SU-DHL-6 (cell line): ENCODE measurements at regions not wholly inside any gene's neighbourhood (a gene's known extent, or its start where the extent isn't known, plus 50 kb on each side); places are given as distances from the start of the nearest gene placed in this dataset.

ENCODE experiments used
- H2AFZ ChIP-seq: fragments of 200-600 bp; sonication (generic); 2 replicates; pipeline ENCODE4 v1.6.1; 2014; ENCODE audit warnings: low read depth, mild to moderate bottlenecking, moderate library complexity, mixed read lengths, antibody characterized with exemption, low read length; ENCODE audit not compliant: severe bottlenecking
- H3F3A ChIP-seq: fragments of 200-600 bp; shearing (Covaris generic); 2 replicates; pipeline ENCODE4 v1.6.0; 2016; ENCODE audit warnings: antibody characterized with exemption, mild to moderate bottlenecking; ENCODE audit not compliant: insufficient read depth
- H3K27ac ChIP-seq: fragments of 200-600 bp; sonication (generic); 2 replicates; pipeline ENCODE4 v1.5.1; 2016; ENCODE audit warnings: low read depth, mild to moderate bottlenecking, low read length, moderate library complexity, mixed read lengths
- H3K27me3 ChIP-seq: fragments of 200-600 bp; sonication (generic), shearing (Covaris generic); 2 replicates; pipeline ENCODE4 v1.6.0; 2014; ENCODE audit warnings: mild to moderate bottlenecking, low read length
- H3K36me3 ChIP-seq: fragments of 200-600 bp; sonication (generic); 2 replicates; pipeline ENCODE4 v1.6.1; 2014; ENCODE audit warnings: mild to moderate bottlenecking, low read length, mixed read lengths
- H3K4me2 ChIP-seq: fragments of 300-600, 200-600 bp; shearing (Covaris generic), sonication (generic); 2 replicates; pipeline ENCODE4 v1.6.0; 2014; ENCODE audit warnings: low read length, low read depth, mild to moderate bottlenecking; ENCODE audit not compliant: poor library complexity, severe bottlenecking
- H3K4me3 ChIP-seq: fragments of 200-600 bp; sonication (generic); 2 replicates; pipeline ENCODE4 v1.5.1; 2014; ENCODE audit warnings: antibody characterized with exemption, low read length, mild to moderate bottlenecking, mixed read lengths; ENCODE audit not compliant: insufficient read depth, poor library complexity, severe bottlenecking
- H3K79me2 ChIP-seq: fragments of 200-600 bp; sonication (generic); 2 replicates; pipeline ENCODE4 v1.6.1; 2014; ENCODE audit warnings: mild to moderate bottlenecking, low read length, moderate library complexity; ENCODE audit not compliant: insufficient read depth
- H3K9ac ChIP-seq: fragments of 200-600 bp; sonication (generic); 2 replicates; pipeline ENCODE4 v1.7.0; 2014; ENCODE audit warnings: mild to moderate bottlenecking, low read length
- H3K9me2 ChIP-seq: fragments of 200-600 bp; sonication (generic); replicated peaks from 2 replicates; pipeline ENCODE4 v1.6.1; 2014; ENCODE audit warnings: low read length; ENCODE audit not compliant: insufficient read depth
- H3K9me3 ChIP-seq: fragments of 200-600 bp; sonication (generic); 2 replicates; pipeline ENCODE4 v1.6.1; 2014; ENCODE audit warnings: low read length, mixed read lengths; ENCODE audit not compliant: insufficient read depth
- H4K20me1 ChIP-seq: fragments of 200-600 bp; sonication (generic); 2 replicates; pipeline ENCODE4 v1.6.1; 2014; ENCODE audit warnings: low read depth, mild to moderate bottlenecking, antibody characterized with exemption, low read length, moderate library complexity, mixed read lengths
- EZH2phosphoT487 ChIP-seq: fragments of 200-600 bp; sonication (generic), shearing (Covaris generic); conservative IDR thresholded peaks from 2 replicates; pipeline ENCODE4 v1.6.1; 2018; ENCODE audit warnings: mild to moderate bottlenecking, antibody characterized with exemption, low read length, moderate library complexity, mixed read lengths
- TF ChIP-seq, protein P1 (sequence below): fragments of 200-600 bp; sonication (generic); IDR thresholded peaks from one replicate; pipeline ENCODE4 v1.5.1; 2017; ENCODE audit warnings: antibody characterized with exemption, mild to moderate bottlenecking, low read length, moderate library complexity; ENCODE audit not compliant: insufficient read depth, poor library complexity, severe bottlenecking

DNA sequence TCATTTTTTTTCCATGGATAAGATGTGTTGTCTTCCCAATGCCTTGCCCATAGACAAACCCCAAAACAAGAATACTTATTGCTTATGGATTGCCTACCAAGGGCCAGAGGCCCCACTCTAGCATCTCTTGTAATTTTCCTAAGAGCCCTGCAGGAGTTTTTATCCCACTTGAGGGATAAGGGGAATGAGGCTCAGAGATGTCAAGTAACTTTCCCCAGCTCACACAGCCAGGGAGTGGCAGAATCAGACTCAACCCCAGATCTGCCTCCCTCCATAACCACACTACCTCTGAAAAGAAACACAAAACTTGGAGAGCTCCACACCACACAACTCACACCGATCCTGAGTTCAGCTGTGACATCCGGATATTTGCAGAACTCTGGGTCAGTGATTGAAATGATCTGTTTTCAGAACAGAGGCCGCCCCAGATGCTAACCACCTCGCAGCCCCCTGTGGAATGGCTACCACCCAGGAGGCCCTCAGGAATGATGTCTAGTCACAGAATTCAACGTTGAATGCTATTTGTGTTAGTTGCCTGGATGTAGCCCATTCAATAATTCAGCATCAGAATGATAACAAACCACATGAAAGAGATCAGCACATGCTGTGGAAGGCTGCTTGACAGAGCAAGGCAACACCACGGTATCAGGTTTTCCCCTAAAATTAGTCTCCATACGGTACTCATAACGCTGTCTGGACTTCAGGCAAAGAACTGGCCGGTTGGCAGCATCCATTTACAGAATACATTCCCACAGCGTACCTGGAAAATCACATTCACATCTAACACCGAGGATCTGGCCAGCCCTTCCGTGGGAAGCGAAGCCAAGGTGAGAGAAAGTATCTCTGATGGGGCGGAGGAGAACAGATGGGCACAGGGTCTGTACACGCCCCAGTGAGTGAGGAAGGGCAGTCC is 231.9 kb downstream of the TOMM20 start:
- H3K27me3 ChIP-seq, result no peaks in the 10 kb centered on the region
- no peaks in the 10 kb centered on the region for H3K79me2 ChIP-seq
- no peaks in the 10 kb centered on the region for H3K9me2 ChIP-seq
- no peaks in the 10 kb centered on the region for H3F3A ChIP-seq
- H3K9ac ChIP-seq, result no peak overlapping the region
- H4K20me1 ChIP-seq, result no peaks in the 10 kb centered on the region
- H3K27ac ChIP-seq, result no peak overlapping the region
- no peaks in the 10 kb centered on the region for H3K36me3 ChIP-seq
- no peaks in the 10 kb centered on the region for H3K9me3 ChIP-seq
- no peak overlapping the region for H3K4me2 ChIP-seq
- no peak overlapping the region for H3K4me3 ChIP-seq
- TF ChIP-seq EZH2phosphoT487, result no peak
- TF ChIP-seq, protein P1, sequence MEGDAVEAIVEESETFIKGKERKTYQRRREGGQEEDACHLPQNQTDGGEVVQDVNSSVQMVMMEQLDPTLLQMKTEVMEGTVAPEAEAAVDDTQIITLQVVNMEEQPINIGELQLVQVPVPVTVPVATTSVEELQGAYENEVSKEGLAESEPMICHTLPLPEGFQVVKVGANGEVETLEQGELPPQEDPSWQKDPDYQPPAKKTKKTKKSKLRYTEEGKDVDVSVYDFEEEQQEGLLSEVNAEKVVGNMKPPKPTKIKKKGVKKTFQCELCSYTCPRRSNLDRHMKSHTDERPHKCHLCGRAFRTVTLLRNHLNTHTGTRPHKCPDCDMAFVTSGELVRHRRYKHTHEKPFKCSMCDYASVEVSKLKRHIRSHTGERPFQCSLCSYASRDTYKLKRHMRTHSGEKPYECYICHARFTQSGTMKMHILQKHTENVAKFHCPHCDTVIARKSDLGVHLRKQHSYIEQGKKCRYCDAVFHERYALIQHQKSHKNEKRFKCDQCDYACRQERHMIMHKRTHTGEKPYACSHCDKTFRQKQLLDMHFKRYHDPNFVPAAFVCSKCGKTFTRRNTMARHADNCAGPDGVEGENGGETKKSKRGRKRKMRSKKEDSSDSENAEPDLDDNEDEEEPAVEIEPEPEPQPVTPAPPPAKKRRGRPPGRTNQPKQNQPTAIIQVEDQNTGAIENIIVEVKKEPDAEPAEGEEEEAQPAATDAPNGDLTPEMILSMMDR, result no peak
- H2AFZ ChIP-seq, result no peak overlapping the region

DNA sequence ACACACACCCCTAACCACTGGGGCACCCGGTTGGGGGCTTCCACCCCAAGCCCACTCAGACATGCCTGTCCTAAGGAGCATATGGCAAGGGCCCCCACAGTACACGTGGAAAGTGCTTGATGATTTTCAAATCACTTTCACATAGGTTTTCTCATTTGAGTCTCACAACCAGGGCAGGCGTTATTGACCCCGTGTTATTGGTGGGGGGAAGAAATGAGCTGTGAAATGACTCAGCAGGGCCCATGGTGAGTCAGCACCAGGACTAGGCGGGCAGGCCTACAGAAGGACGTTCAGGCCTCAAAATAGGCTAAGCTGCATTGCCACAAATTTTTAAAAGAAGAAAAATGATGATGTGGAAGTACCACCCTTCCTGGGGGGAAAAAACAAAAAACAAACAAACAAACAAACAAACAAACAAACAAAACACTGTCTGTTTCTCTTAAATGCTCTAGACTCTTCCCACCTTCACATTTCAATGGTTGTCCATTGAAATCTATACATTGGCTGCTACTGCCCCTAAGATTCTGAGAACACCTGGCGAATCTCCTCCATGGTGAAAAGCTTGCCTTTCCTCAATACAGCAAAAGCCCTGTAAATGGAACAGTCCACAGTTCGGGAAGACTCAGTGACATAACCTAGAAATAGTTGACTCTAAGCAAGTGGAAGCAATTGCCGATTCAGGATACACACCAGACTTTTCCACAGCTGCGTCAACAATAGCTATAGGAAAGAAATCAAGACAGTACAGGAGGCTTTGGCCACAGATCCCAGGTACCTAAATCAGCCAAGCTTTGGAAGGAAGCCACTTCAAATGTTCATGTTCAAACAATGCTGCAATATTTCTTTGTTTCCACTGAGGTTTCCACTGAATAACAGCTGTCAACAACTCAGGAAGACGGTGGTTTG is 234.7 kb downstream of the TOMM20 start:
- Histone ChIP-seq H2AFZ (no peak overlapping the region), H3K4me2 (no peak overlapping the region), H3K9me2 (no peaks in the 10 kb centered on the region), H3K9ac (no peak overlapping the region), H3K27me3 (no peaks in the 10 kb centered on the region), H4K20me1 (no peaks in the 10 kb centered on the region), H3K4me3 (no peak overlapping the region), H3F3A (no peaks in the 10 kb centered on the region), H3K9me3 (no peaks in the 10 kb centered on the region), H3K36me3 (no peaks in the 10 kb centered on the region), H3K27ac (no peak overlapping the region), H3K79me2 (no peaks in the 10 kb centered on the region)
- TF ChIP-seq, protein P1, result no peak
- no peak for TF ChIP-seq EZH2phosphoT487

DNA sequence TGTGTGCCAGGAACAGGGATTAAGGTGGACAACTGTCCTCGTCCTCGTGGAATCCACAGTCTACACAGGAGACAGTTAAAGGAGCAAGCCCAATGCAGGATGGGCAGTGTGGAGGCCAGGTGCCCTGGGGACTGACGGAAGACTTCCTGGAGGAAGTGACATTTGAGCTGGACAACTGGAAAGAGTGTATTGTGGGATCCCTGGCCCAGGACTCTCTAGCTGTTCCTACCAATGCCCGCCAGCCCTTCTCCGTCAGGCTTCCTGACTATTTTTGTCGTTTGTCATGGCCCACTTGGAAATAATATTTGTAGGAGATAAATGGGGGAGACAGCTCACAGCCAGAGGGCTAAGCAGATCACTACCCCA is 235.3 kb downstream of the TOMM20 start:
- no peaks in the 10 kb centered on the region for H3K9me2 ChIP-seq
- H3K9me3 ChIP-seq, result no peaks in the 10 kb centered on the region
- H3K79me2 ChIP-seq, result no peaks in the 10 kb centered on the region
- no peaks in the 10 kb centered on the region for H3F3A ChIP-seq
- H3K9ac ChIP-seq, result no peak overlapping the region
- no peak overlapping the region for H2AFZ ChIP-seq
- H3K4me2 ChIP-seq, result no peak overlapping the region
- no peaks in the 10 kb centered on the region for H3K27me3 ChIP-seq
- TF ChIP-seq EZH2phosphoT487, result no peak
- TF ChIP-seq, protein P1, result no peak
- no peak overlapping the region for H3K4me3 ChIP-seq
- H4K20me1 ChIP-seq, result no peaks in the 10 kb centered on the region
- no peaks in the 10 kb centered on the region for H3K36me3 ChIP-seq
- no peak overlapping the region for H3K27ac ChIP-seq
